CD8-positive, alpha-beta memory T cell (primary cell): ENCODE measurements at regions not wholly inside any gene's neighbourhood (a gene's known extent, or its start where the extent isn't known, plus 50 kb on each side); places are given as distances from the start of the nearest gene placed in this dataset.
"Not testable (repeated sequence)": the region's sequence is repeated elsewhere in the genome, so short reads cannot be mapped to it uniquely, and the experiment has no call there.

Experiments used
- CTCF ChIA-PET: fragments of 350-600 bp; sonication (Branson Sonifier 250); formaldehyde crosslinking; loops from one replicate; lab custom pipeline; 2021; ENCODE audit warnings: antibody characterized with exemption; lab: Charles Lee
- POLR2A ChIA-PET: fragments of 350-600 bp; sonication (Branson Sonifier 250); formaldehyde crosslinking; loops from one replicate; lab custom pipeline; 2021; ENCODE audit warnings: antibody characterized with exemption; lab: Charles Lee
- DNase-seq, 5 donors: peaks; one replicate each; pipeline versions ENCODE4 v3.0.0 to v3.0.0-alpha.2; 2020 to 2022; ENCODE audit warnings: mixed read lengths in 1 of 5
- H3K27ac ChIP-seq: one replicate; pipeline ENCODE4 v1.7.0; 2013; ENCODE audit warnings: low read depth, mild to moderate bottlenecking, low read length, moderate library complexity
- H3K27me3 ChIP-seq: 2 replicates; pipeline ENCODE4 v1.7.0; 2013; ENCODE audit warnings: low read length, mild to moderate bottlenecking; ENCODE audit not compliant: insufficient read depth, poor library complexity, severe bottlenecking
- H3K36me3 ChIP-seq: 2 replicates; pipeline ENCODE4 v1.7.0; 2013; ENCODE audit warnings: mild to moderate bottlenecking, low read length, moderate library complexity; ENCODE audit not compliant: insufficient read depth
- H3K4me1 ChIP-seq: 2 replicates; pipeline ENCODE4 v1.7.0; 2013; ENCODE audit warnings: mild to moderate bottlenecking, low read length, moderate library complexity; ENCODE audit not compliant: insufficient read depth
- H3K4me3 ChIP-seq: 2 replicates; pipeline ENCODE4 v1.7.0; 2013; ENCODE audit warnings: mild to moderate bottlenecking, low read length
- H3K9me3 ChIP-seq: 2 replicates; pipeline ENCODE4 v1.7.0; 2013; ENCODE audit warnings: mild to moderate bottlenecking, low read length
- H3K27ac Mint-ChIP-seq, 8 donors: one replicate each; pipeline ENCODE4 v1.8.0; 2020 to 2021; ENCODE audit warnings: mixed read lengths in 8 of 8, mild to moderate bottlenecking in 6 of 8, inconsistent platforms in 3 of 8, moderate library complexity in 3 of 8
- H3K27me3 Mint-ChIP-seq, 2 donors: one replicate each; pipeline ENCODE4 v1.8.0; 2020 to 2021; ENCODE audit warnings: mixed read lengths in 2 of 2, mild to moderate bottlenecking in 1 of 2, moderate library complexity in 1 of 2
- H3K36me3 Mint-ChIP-seq, 3 donors: one replicate each; pipeline ENCODE4 v1.8.0; 2020 to 2021; ENCODE audit warnings: mixed read lengths in 3 of 3, inconsistent platforms in 1 of 3, mild to moderate bottlenecking in 1 of 3
- H3K4me1 Mint-ChIP-seq, 3 donors: one replicate each; pipeline ENCODE4 v1.8.0; 2020 to 2021; ENCODE audit warnings: mixed read lengths in 3 of 3, inconsistent platforms in 1 of 3, mild to moderate bottlenecking in 1 of 3
- H3K4me3 Mint-ChIP-seq, 7 donors: one replicate each; pipeline ENCODE4 v1.8.0; 2020 to 2021; ENCODE audit warnings: mixed read lengths in 7 of 7, mild to moderate bottlenecking in 6 of 7, moderate library complexity in 4 of 7, inconsistent platforms in 2 of 7
- H3K9me3 Mint-ChIP-seq, 5 donors: one replicate each; pipeline ENCODE4 v1.8.0; 2020 to 2022; ENCODE audit warnings: mixed read lengths in 5 of 5, mild to moderate bottlenecking in 3 of 5, moderate library complexity in 2 of 5, inconsistent platforms in 1 of 5

GRCh38 chr1:100803280-100803679, 83.7 kb downstream of the VCAM1 start:
- Mint-ChIP-seq H3K9me3 (peaks cover 7 to 22% (median 14%) of the 10 kb centered on the region in 5 donors), H3K27me3 (peaks cover 5 to 20% of the 10 kb centered on the region in 2 donors)
- H3K27me3 ChIP-seq, H3K4me3 ChIP-seq, H3K4me3 Mint-ChIP-seq, POLR2A ChIA-PET, H3K36me3 Mint-ChIP-seq, H3K4me1 ChIP-seq, H3K27ac ChIP-seq, H3K9me3 ChIP-seq, H3K27ac Mint-ChIP-seq, H3K36me3 ChIP-seq, DNase-seq, CTCF ChIA-PET, H3K4me1 Mint-ChIP-seq: not testable (repeated sequence)

- H3K9me3 Mint-ChIP-seq = peaks cover 0 to 10% (median 4%) of the 10 kb centered on the region in 5 donors
- H3K4me3 ChIP-seq = no peak overlapping the region
- ChIA-PET CTCF (no interaction called here), POLR2A (no interaction called here)
- no peaks in the 10 kb centered on the region for H3K27me3 ChIP-seq
- no peaks in the 10 kb centered on the region for H3K36me3 ChIP-seq
- DNase-seq = no peak
- H3K27ac Mint-ChIP-seq = no peak overlapping the region
- no peak overlapping the region for H3K27ac ChIP-seq
- no peaks in the 10 kb centered on the region for H3K4me1 Mint-ChIP-seq
- H3K4me1 ChIP-seq = no peaks in the 10 kb centered on the region
- H3K36me3 Mint-ChIP-seq = peaks cover 0 to 3% (median 0%) of the 10 kb centered on the region in 3 donors
- H3K4me3 Mint-ChIP-seq = no peak overlapping the region
- H3K9me3 ChIP-seq = no peaks in the 10 kb centered on the region
- H3K27me3 Mint-ChIP-seq = peaks cover 6 to 23% of the 10 kb centered on the region in 2 donors
Observed at GRCh38 chr1:100806601-100807000, 87.1 kb downstream of the VCAM1 start.

GRCh38 chr1:100810360-100810759, 84.3 kb downstream of the EXTL2 start:
- H3K27ac Mint-ChIP-seq = no peak overlapping the region
- peaks cover 0 to 6% (median 0%) of the 10 kb centered on the region in 3 donors for H3K36me3 Mint-ChIP-seq
- H3K4me3 Mint-ChIP-seq = no peak overlapping the region
- peaks cover 8 to 13% (median 13%) of the 10 kb centered on the region in 3 donors for H3K4me1 Mint-ChIP-seq
- ChIA-PET CTCF (no interaction called here), POLR2A (no interaction called here)
- Histone ChIP-seq H3K36me3 (no peaks in the 10 kb centered on the region), H3K4me1 (no peaks in the 10 kb centered on the region), H3K27ac (no peak overlapping the region), H3K27me3 (no peaks in the 10 kb centered on the region), H3K9me3 (no peaks in the 10 kb centered on the region), H3K4me3 (no peak overlapping the region)
- H3K27me3 Mint-ChIP-seq = peaks cover 9 to 16% of the 10 kb centered on the region in 2 donors
- DNase-seq = no peak
- peaks cover 0 to 2% (median 0%) of the 10 kb centered on the region in 5 donors for H3K9me3 Mint-ChIP-seq

- CTCF ChIA-PET = no interaction called here
- H3K4me3 Mint-ChIP-seq = no peak overlapping the region
Observed at GRCh38 chr1:100811808-100812207, 82.8 kb downstream of the EXTL2 start.

GRCh38 chr1:100814938-100815337, 79.7 kb downstream of the EXTL2 start:
- POLR2A ChIA-PET, H3K9me3 ChIP-seq, H3K4me3 ChIP-seq, H3K36me3 ChIP-seq, CTCF ChIA-PET, H3K36me3 Mint-ChIP-seq, H3K27me3 ChIP-seq, H3K9me3 Mint-ChIP-seq, H3K27ac ChIP-seq, H3K27me3 Mint-ChIP-seq, H3K4me1 ChIP-seq: not testable (repeated sequence)
- peaks cover 9 to 13% (median 13%) of the 10 kb centered on the region in 3 donors for H3K4me1 Mint-ChIP-seq
- DNase-seq = peak in 1 of 5 donors; percentile 13
- peak overlapping the region in 2 of 7 donors; percentile 5 to 52 for H3K4me3 Mint-ChIP-seq
- peak overlapping the region in 1 of 8 donors; percentile 72 for H3K27ac Mint-ChIP-seq

More at GRCh38 chr1:100811808-100812207, 82.8 kb downstream of the EXTL2 start:
- peaks cover 0 to 2% (median 0%) of the 10 kb centered on the region in 5 donors for H3K9me3 Mint-ChIP-seq
- peaks cover 6 to 9% of the 10 kb centered on the region in 2 donors for H3K27me3 Mint-ChIP-seq
- H3K27me3 ChIP-seq = no peaks in the 10 kb centered on the region
- no peak overlapping the region for H3K27ac ChIP-seq
- no peak for DNase-seq
- H3K4me3 ChIP-seq = no peak overlapping the region
- H3K27ac Mint-ChIP-seq = no peak overlapping the region
- no peaks in the 10 kb centered on the region for H3K9me3 ChIP-seq
- H3K4me1 ChIP-seq = no peaks in the 10 kb centered on the region
- H3K36me3 ChIP-seq = no peaks in the 10 kb centered on the region
- POLR2A ChIA-PET = no interaction called here
- peaks cover 0 to 6% (median 0%) of the 10 kb centered on the region in 3 donors for H3K36me3 Mint-ChIP-seq
- H3K4me1 Mint-ChIP-seq = peaks cover 9 to 13% (median 13%) of the 10 kb centered on the region in 3 donors

- H3K4me3 Mint-ChIP-seq = no peak overlapping the region
- H3K4me1 ChIP-seq = no peaks in the 10 kb centered on the region
- ChIA-PET POLR2A (no interaction called here), CTCF (no interaction called here)
- H3K9me3 Mint-ChIP-seq = peaks cover 0 to 3% (median under 1%) of the 10 kb centered on the region in 5 donors
- DNase-seq = no peak
- H3K9me3 ChIP-seq = no peaks in the 10 kb centered on the region
- H3K4me1 Mint-ChIP-seq = peaks cover 9 to 13% (median 13%) of the 10 kb centered on the region in 3 donors
- no peak overlapping the region for H3K27ac ChIP-seq
- H3K36me3 Mint-ChIP-seq = peaks cover 0 to 6% (median under 1%) of the 10 kb centered on the region in 3 donors
- H3K27ac Mint-ChIP-seq = no peak overlapping the region
- no peaks in the 10 kb centered on the region for H3K27me3 ChIP-seq
- no peaks in the 10 kb centered on the region for H3K36me3 ChIP-seq
- no peak overlapping the region for H3K4me3 ChIP-seq
- H3K27me3 Mint-ChIP-seq = peaks cover 6 to 7% of the 10 kb centered on the region in 2 donors
Observed at GRCh38 chr1:100816049-100816448, 78.6 kb downstream of the EXTL2 start.

GRCh38 chr1:100820195-100820594, 74.4 kb downstream of the EXTL2 start:
- H3K27ac ChIP-seq, H3K27ac Mint-ChIP-seq, POLR2A ChIA-PET, H3K9me3 ChIP-seq, H3K4me1 ChIP-seq, H3K27me3 Mint-ChIP-seq, DNase-seq, H3K27me3 ChIP-seq, H3K4me1 Mint-ChIP-seq, CTCF ChIA-PET, H3K4me3 Mint-ChIP-seq, H3K36me3 ChIP-seq, H3K4me3 ChIP-seq: not testable (repeated sequence)
- H3K36me3 Mint-ChIP-seq = peaks cover 0 to 18% (median 2%) of the 10 kb centered on the region in 3 donors
- peaks cover 4 to 20% (median 12%) of the 10 kb centered on the region in 5 donors for H3K9me3 Mint-ChIP-seq

- H3K9me3 Mint-ChIP-seq = peaks cover 4 to 20% (median 12%) of the 10 kb centered on the region in 5 donors
- H3K4me1 Mint-ChIP-seq, POLR2A ChIA-PET, H3K36me3 ChIP-seq, H3K4me3 ChIP-seq, CTCF ChIA-PET, H3K9me3 ChIP-seq, H3K4me1 ChIP-seq, H3K27me3 Mint-ChIP-seq, H3K27ac Mint-ChIP-seq, H3K27ac ChIP-seq, H3K4me3 Mint-ChIP-seq, DNase-seq, H3K27me3 ChIP-seq: not testable (repeated sequence)
- peaks cover 0 to 18% (median 2%) of the 10 kb centered on the region in 3 donors for H3K36me3 Mint-ChIP-seq
Observed at GRCh38 chr1:100821919-100822318, 72.7 kb downstream of the EXTL2 start.
